GM12891 (cell line): ENCODE measurements at regions not wholly inside any gene's neighbourhood (a gene's known extent, or its start where the extent isn't known, plus 50 kb on each side); places are given as distances from the start of the nearest gene placed in this dataset.
"Not testable (repeated sequence)": the region's sequence is repeated elsewhere in the genome, so short reads cannot be mapped to it uniquely, and the experiment has no call there.

Experiments
- DNase-seq: peaks from one replicate; pipeline ENCODE4 v3.0.0; 2011; ENCODE audit warnings: low spot score; ENCODE audit not compliant: insufficient read length
- FAIRE-seq: peaks from 2 replicates; lab custom pipeline; 2011; peaks lifted over from hg19 to GRCh38; lab: Jason Lieb, UNC
- PAX5 ChIP-seq: IDR thresholded peaks from 2 replicates; pipeline ENCODE4 v1.6.1; 2011; ENCODE audit warnings: low read length, moderate library complexity, mild to moderate bottlenecking; ENCODE audit not compliant: insufficient read depth, severe bottlenecking
- POLR2A ChIP-seq: IDR thresholded peaks from 2 replicates; pipeline ENCODE4 v1.6.1; 2011; ENCODE audit warnings: low read depth, low read length, control low read depth
- POLR2AphosphoS5 ChIP-seq: IDR thresholded peaks from 2 replicates; pipeline ENCODE4 v1.6.1; 2011; ENCODE audit warnings: low read depth, low read length, control low read depth
- POU2F2 ChIP-seq: IDR thresholded peaks from 2 replicates; pipeline ENCODE4 v1.6.1; 2011; ENCODE audit warnings: low read depth, mild to moderate bottlenecking, control low read depth, low read length, moderate library complexity
- SPI1 ChIP-seq: IDR thresholded peaks from 2 replicates; pipeline ENCODE4 v1.6.1; 2011; ENCODE audit warnings: low read depth, low read length, control low read depth
- TAF1 ChIP-seq: IDR thresholded peaks from 2 replicates; pipeline ENCODE4 v1.6.1; 2011; ENCODE audit warnings: low read depth, low read length, control low read depth

DNA sequence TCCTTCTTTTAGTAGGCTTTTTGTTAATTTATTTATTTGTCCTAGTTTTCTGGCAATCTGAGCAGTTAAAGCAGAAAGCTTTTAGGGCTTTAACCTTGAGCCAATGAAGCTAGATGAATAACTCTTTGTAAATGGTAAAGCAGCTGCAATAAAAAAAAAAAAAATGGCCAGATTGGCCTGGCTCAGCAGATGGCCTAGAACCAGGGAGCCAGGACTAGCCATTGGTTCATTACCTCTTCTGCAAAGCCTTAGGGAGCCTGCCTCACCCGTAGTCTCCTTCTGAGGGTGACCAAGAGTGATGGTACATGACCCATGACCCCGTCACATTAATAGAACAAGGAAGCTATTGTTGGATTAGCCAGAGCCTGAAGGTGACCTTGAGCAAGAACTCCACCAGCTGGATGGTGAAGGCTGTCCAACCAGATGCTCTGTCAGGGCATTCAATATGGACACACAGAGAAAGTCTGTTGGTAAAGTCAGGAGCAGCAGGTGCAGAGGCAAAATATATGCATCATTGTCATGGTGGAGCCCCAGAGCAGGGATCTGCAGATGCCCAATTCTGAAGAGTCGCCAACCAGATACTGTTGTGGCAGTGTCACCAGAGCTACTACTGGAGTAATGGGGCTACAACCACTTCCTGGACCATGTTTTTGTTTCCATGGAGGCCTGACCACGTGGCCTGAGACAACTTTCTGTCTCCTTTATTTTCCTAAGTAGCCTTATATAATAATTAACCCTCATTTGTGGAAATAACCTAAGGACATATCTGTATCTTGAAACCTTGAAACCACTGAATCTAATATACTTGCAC lies 100.7 kb downstream of the MTX3 start:
- TF ChIP-seq POLR2AphosphoS5 (no peak), POLR2A (no peak), PAX5 (no peak), POU2F2 (no peak), SPI1 (no peak), TAF1 (no peak)
- DNase-seq (no peak), FAIRE-seq (no peak)

DNA sequence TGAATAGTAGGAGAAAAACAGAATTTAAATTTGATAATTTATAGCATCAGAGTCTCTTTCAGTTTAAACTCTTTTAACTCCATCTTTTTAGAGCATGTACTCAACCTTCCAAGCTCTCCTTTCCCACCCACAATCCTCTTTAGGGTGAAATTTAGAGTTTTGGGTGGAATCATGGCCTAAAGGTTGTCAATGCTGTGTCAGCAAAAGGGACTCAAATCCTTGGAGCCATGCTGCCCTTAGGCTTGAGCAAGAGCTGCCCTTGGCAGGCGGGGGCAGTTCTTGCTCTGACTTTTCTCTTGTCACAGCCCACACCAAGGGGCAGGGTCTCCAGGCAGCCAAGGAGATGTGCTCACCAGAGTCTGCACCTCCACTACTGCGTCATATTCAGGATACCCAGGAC lies 102.4 kb downstream of the MTX3 start:
- no peak for FAIRE-seq
- TF ChIP-seq POLR2A (no peak), SPI1 (no peak), PAX5 (no peak), TAF1 (no peak), POU2F2 (no peak)
- DNase-seq, result no peak

DNA sequence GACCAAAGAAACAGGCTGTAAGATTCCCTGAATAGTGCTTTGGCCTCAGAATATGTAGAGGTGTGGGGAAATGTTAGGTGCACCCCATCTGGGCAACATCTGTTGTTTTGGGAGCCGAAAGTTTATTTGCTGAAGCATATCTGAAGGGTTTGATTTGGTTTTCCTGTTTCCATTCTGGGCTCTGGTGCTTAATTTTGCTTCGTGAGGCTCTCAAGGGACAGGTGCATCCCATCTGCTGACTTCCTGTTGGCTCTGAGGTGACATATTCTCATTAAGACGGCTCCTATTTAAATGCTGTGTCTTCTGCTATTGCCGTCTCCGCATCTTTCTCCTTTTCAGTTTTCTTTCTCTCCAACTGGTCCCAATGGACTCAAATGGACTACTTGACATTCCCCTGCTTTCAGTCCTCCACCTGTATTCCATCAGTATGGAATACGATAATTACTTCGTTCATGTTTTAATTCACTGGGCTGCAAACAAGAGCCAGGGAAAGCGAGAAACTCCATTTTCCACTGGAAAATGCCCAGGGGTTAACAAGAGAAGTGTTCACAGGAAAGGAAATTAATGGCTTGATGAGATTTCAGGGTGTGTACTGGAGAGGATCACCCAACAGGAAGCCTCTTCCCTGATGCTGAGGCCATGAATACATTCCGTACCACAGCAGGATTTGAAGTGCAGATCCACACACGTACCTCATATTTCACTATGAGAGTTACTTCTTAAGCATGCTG lies 104.0 kb downstream of the MTX3 start:
- TF ChIP-seq POLR2A (no peak), TAF1 (no peak), POU2F2 (no peak; the same call in 1 of the 2 replicates), PAX5 (no peak), SPI1 (no peak)
- DNase-seq (no peak), FAIRE-seq (no peak)

DNA sequence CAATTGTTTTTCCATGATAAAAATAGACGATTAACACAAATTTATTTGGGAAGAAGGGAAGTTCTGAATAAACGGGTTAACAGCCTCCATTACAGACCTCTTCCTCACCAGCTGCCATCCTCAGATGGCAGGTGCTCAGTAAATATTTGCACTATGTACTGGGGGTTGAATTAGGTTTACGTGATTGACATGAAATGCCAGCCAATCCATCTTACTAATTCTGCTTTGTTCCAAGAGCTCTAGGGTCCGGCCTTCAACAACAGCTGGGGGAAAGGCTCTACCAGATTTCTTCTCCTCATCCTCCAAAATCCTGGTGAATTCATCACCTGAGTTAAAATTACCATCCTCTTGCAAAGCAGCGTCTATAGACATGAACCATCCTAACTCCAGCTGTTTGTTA lies 104.6 kb downstream of the MTX3 start:
- FAIRE-seq (peak; percentile 23), DNase-seq (no peak)
- TF ChIP-seq POU2F2, result no peak
- no peak for TF ChIP-seq TAF1
- no peak for TF ChIP-seq POLR2A
- no peak for TF ChIP-seq PAX5
- TF ChIP-seq SPI1, result no peak
- TF ChIP-seq POLR2AphosphoS5, result no peak

DNA sequence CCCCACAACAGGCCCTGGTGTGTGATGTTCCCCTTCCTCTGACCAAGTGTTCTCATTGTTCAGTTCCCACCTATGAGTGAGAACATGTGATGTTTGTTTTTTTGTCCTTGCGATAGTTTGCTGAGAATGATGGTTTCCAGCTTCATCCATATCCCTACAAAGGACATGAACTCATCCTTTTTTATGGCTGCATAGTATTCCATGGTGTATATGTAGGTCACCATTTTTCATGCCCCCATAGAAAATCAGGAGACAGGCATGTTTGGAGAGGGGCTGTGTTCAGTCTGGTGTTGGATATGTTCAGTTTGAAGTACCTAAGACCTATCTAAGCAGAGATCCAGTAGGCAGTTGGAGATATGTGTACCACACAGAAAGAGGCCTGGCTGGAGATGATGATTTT lies 111.2 kb downstream of the MTX3 start:
- not testable (repeated sequence) for DNase-seq, FAIRE-seq

DNA sequence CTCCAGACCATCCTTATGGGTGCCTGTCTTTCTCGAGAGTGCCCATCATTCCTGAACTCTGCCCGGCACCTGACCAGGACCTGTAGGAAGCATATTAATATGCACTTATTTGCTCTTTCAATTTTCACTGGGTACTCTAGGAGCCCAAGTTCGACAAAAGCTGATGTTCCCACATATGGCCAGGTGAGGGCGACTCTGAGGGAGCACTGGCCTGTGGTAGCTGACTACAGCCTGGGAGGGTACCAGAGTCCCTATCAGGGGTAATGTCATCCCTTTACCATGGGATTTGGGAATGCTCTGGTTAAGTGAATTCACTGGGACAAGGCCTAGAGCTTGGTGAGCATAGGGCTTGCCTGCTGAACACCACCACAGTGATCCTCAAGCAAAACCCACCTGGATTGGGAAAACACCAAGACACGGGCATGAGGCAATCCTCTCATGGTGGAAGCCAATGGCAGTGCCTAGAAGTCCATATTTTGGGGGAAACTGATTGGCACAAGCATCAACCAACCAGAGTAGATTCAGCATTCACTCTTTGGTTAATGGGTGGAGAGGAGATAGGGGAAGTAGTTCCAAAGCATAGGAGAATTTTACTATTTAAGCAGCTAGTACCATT lies 112.2 kb downstream of the MTX3 start:
- DNase-seq (peak; percentile 33), FAIRE-seq (peak; percentile 66)
- no peak for TF ChIP-seq POLR2A
- no peak for TF ChIP-seq PAX5
- no peak for TF ChIP-seq SPI1
- no peak for TF ChIP-seq POLR2AphosphoS5
- no peak for TF ChIP-seq POU2F2
- no peak for TF ChIP-seq TAF1

DNA sequence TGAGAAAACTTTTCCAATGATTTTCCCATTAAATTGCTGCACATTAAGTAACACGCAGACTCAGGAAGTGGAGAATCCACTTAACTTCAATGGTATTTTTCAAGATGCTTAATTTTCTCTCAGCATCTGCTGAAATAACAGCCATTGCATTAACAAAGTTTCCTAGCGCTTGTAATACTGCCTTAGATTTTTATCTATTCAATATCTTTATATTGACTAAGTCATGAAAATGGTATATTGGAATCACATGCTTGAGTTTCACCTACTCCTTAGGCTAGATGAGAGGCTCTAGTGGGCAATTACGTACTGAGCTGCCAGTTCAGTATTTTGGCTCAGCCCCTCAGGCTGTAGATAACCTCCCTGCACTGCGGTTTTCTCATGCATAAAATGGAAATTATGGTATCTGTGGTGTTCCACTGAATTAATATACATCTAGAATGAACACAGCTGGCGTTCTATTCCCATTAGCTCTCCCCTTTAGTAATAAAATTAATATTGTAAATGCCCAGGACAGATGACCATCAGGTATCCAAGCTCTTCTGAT lies 112.9 kb downstream of the MTX3 start:
- no peak for TF ChIP-seq POU2F2
- no peak for TF ChIP-seq TAF1
- no peak for TF ChIP-seq POLR2AphosphoS5
- no peak for TF ChIP-seq POLR2A
- no peak for TF ChIP-seq SPI1
- TF ChIP-seq PAX5, result no peak
- DNase-seq (no peak), FAIRE-seq (no peak)

DNA sequence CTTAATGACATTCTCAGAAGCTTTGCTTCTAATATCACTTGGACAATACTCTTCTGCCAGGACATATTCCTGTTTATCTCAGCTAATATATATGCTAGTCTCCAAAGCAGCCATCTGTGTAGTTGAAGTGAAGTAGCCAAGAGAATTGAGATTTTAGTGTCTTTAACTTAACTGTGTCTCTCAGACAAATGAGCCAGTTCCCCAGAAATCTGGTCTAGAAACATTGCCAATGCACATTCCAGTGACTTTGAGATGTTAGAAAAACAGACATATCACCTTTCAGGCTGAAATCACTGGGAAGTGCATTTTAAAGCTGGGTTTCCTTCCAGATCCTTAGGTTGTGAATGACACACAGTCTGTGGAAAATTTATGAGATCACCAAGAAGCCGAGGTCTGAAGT lies 114.6 kb downstream of the MTX3 start:
- DNase-seq (no peak), FAIRE-seq (no peak)
- no peak for TF ChIP-seq POLR2AphosphoS5
- TF ChIP-seq POLR2A, result no peak
- TF ChIP-seq SPI1, result no peak
- TF ChIP-seq TAF1, result no peak
- no peak for TF ChIP-seq POU2F2

DNA sequence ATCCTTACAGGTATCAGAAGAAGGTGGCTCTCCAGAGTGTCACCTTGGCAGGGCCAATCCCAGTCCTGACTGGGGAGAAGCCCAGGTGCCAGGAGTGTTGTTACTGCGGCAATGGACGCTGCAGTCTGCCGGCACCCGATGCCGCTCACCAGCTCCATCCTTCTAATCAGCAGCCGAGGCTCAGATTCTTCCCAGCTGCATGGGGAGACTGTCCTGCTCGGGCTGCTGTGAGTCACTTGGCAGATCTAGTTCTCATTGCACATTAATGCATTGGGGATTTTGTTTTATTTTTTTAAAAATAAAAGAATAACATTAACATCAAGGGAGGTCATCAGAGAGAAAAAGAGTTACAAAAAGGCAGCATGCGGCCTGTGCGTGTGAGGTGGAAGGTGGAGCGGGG lies 115.8 kb downstream of the MTX3 start:
- TF ChIP-seq POLR2AphosphoS5 (no peak), PAX5 (no peak), TAF1 (no peak), POLR2A (no peak), POU2F2 (no peak), SPI1 (no peak)
- FAIRE-seq (no peak), DNase-seq (no peak)
